DOHH2 (cell line): ENCODE measurements at regions not wholly inside any gene's neighbourhood (a gene's known extent, or its start where the extent isn't known, plus 50 kb on each side); places are given as distances from the start of the nearest gene placed in this dataset.

Experiments
- CTCF ChIP-seq: fragments of 200-600 bp; sonication (generic); IDR thresholded peaks from one replicate; pipeline ENCODE4 v1.5.1; 2014; ENCODE audit warnings: antibody characterized with exemption, mild to moderate bottlenecking, low read depth, low read length; ENCODE audit not compliant: poor library complexity, severe bottlenecking
- EZH2phosphoT487 ChIP-seq: fragments of 200-600 bp; sonication (generic); IDR thresholded peaks from 2 replicates; pipeline ENCODE4 v1.6.1; 2017; ENCODE audit warnings: borderline replicate concordance, mild to moderate bottlenecking, antibody characterized with exemption, low read length, moderate library complexity, mixed read lengths

GRCh38 chr10:78851647-78852046, 217.1 kb upstream of the ZMIZ1 start:
- TF ChIP-seq CTCF (no peak), EZH2phosphoT487 (no peak)
